ENCODE measurements at regions not wholly inside any gene's neighbourhood (a gene's known extent, or its start where the extent isn't known, plus 50 kb on each side); places are given as distances from the start of the nearest gene placed in this dataset.

DNA sequence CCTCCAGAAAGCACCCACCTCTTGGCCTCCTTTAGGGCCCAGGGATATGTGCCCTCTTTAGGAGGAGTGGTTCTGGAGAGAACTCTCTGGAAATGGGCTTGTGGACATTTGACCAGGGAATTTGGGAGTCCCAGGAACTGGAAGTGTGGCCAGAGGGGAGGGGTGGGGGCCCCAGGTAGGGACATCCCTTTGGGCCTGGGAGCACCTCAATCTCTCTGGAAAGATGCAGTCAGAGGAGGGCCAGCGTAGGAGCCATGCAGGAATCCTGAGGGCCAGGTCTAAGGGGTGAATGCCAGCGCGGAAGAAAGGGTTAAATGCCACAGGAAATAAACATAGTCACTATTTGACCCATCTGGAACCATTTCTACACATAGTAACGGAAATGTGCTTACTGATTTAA, 50.3 kb upstream of the ITGA11 start:
- H3K9ac ChIP-seq (replicated peaks; ENCODE audit: extremely low read depth, insufficient read depth, low read length) = no peak overlapping the region
- H3K4me2 ChIP-seq (ENCODE audit: insufficient read depth, low read length) = no peak overlapping the region
- no peaks in the 10 kb centered on the region for H3K36me3 ChIP-seq (ENCODE audit: control insufficient read depth in 2 of 2, extremely low read depth in 1 of 2, insufficient read depth in 2 of 2, low read length in 2 of 2)
- TF ChIP-seq POLR2AphosphoS5 (IDR thresholded peaks at IDR 0.05; ENCODE audit: insufficient read depth, low read depth, low read length) = no peak
- no peak for TF ChIP-seq EZH2 (IDR thresholded peaks at IDR 0.05; ENCODE audit: borderline replicate concordance, low read depth, low read length, severe bottlenecking)
- TF ChIP-seq CTCF (IDR thresholded peaks at IDR 0.05; ENCODE audit: extremely low read depth in 1 of 2, insufficient read depth in 1 of 2, low read depth in 1 of 2, low read length in 2 of 2) = no peak
- TF ChIP-seq POLR2A (IDR thresholded peaks at IDR 0.05; ENCODE audit: low read depth, low read length) = no peak
- TF ChIP-seq MYC (IDR thresholded peaks at IDR 0.05; ENCODE audit: low read depth, low read length) = no peak
- no peak for TF ChIP-seq JUN (IDR thresholded peaks at IDR 0.05; ENCODE audit: borderline replicate concordance, insufficient read depth, insufficient read length, low read depth)
- TF ChIP-seq GATA2 (IDR thresholded peaks at IDR 0.05; ENCODE audit: insufficient read depth, insufficient read length, low read depth, low read length) = no peak
- no peak for TF ChIP-seq FOS (IDR thresholded peaks at IDR 0.05; ENCODE audit: borderline replicate concordance, insufficient read depth, low read length)
- TF ChIP-seq, protein P1, sequence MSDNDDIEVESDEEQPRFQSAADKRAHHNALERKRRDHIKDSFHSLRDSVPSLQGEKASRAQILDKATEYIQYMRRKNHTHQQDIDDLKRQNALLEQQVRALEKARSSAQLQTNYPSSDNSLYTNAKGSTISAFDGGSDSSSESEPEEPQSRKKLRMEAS (IDR thresholded peaks at IDR 0.05; ENCODE audit: insufficient read depth, insufficient read length) = no peak
- H3K27ac ChIP-seq (ENCODE audit: insufficient read depth, low read depth, low read length) = no peak overlapping the region
- peaks cover 1 to 13% of the 10 kb centered on the region in 2 experiments for H3K27me3 ChIP-seq (ENCODE audit: control insufficient read depth in 2 of 2, insufficient read depth in 2 of 2, low read length in 2 of 2)
- H3K4me1 ChIP-seq (ENCODE audit: control insufficient read depth, extremely low read depth, insufficient read depth, low read length) = no peaks in the 10 kb centered on the region
- dilution Hi-C loops (cut with MboI; ENCODE audit: extremely low pct_ligation_motif_present, low sequenced_read_pairs) = no loop called here
- H4K20me1 ChIP-seq (replicated peaks; ENCODE audit: control insufficient read depth, extremely low read depth, insufficient read depth, low read length) = no peaks in the 10 kb centered on the region
- no peak for DNase-seq (ENCODE audit: low read depth, low spot score)
- no peaks in the 10 kb centered on the region for H3K9me1 ChIP-seq (replicated peaks; ENCODE audit: control insufficient read depth, extremely low read depth, insufficient read depth, low read length)
- intact Hi-C loops (cut with micrococcal nuclease) = no loop called here
- no peak overlapping the region for H3K4me3 ChIP-seq (replicated peaks in 1 of 3; ENCODE audit: insufficient read depth in 1 of 3, low read depth in 1 of 3, low read length in 3 of 3)
- no TSS peak for BruUV-seq (replicated peaks)
- no peaks in the 10 kb centered on the region for H3K9me3 ChIP-seq (replicated peaks; ENCODE audit: control insufficient read depth, insufficient read depth, low read length)
- H3K79me2 ChIP-seq (ENCODE audit: control insufficient read depth, insufficient read depth, low read length) = no peaks in the 10 kb centered on the region
- FAIRE-seq = no peak
- no peak overlapping the region for H2AFZ ChIP-seq (ENCODE audit: low read depth, low read length)
- CTCF ChIA-PET = interaction anchor here (1.2 to 2.3 kb wide), 2 partner anchors 67 to 176 kb away, joined by 4 read pairs; no protein-coding TSS in a partner anchor
- POLR2A ChIA-PET = no interaction called here

Measured in endothelial cell of umbilical vein (primary cell).